ENCODE measurements at regions not wholly inside any gene's neighbourhood (a gene's known extent, or its start where the extent isn't known, plus 50 kb on each side); places are given as distances from the start of the nearest gene placed in this dataset.

DNA sequence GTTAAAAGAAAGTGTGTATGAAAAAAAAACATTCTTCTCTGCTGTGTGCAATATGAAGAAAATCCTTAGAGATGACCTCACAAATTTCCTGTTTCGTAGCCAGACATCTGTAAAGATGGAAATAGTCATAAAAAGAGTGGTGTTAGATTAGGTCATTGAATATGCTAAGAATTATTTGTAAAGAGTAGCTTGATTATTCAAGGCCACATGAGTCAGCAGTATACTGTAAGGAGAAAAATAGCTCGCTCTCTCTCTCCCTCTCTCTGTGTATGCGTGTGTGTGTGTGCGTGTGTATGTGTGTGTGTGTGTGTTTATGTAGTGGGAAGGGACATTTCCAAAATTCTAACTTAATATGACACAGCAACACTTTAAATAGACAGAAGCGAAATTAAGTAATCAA, 78.8 kb downstream of the PTCHD4 start:
- Mint-ChIP-seq H3K9me3 (peaks cover 7% of the 10 kb centered on the region), H3K27me3 (ENCODE audit: low read depth) (no peaks in the 10 kb centered on the region), H3K4me3 (no peak overlapping the region), H3K27ac (no peak overlapping the region), H3K4me1 (peaks cover 3% of the 10 kb centered on the region), H3K36me3 (no peaks in the 10 kb centered on the region)
- TF ChIP-seq, protein P1, sequence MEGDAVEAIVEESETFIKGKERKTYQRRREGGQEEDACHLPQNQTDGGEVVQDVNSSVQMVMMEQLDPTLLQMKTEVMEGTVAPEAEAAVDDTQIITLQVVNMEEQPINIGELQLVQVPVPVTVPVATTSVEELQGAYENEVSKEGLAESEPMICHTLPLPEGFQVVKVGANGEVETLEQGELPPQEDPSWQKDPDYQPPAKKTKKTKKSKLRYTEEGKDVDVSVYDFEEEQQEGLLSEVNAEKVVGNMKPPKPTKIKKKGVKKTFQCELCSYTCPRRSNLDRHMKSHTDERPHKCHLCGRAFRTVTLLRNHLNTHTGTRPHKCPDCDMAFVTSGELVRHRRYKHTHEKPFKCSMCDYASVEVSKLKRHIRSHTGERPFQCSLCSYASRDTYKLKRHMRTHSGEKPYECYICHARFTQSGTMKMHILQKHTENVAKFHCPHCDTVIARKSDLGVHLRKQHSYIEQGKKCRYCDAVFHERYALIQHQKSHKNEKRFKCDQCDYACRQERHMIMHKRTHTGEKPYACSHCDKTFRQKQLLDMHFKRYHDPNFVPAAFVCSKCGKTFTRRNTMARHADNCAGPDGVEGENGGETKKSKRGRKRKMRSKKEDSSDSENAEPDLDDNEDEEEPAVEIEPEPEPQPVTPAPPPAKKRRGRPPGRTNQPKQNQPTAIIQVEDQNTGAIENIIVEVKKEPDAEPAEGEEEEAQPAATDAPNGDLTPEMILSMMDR (IDR thresholded peaks at IDR 0.05; ENCODE audit: unreplicated experiment) = no peak
- no peak for DNase-seq (ENCODE audit: low spot score in 2 of 2, unreplicated experiment in 2 of 2)

DNA sequence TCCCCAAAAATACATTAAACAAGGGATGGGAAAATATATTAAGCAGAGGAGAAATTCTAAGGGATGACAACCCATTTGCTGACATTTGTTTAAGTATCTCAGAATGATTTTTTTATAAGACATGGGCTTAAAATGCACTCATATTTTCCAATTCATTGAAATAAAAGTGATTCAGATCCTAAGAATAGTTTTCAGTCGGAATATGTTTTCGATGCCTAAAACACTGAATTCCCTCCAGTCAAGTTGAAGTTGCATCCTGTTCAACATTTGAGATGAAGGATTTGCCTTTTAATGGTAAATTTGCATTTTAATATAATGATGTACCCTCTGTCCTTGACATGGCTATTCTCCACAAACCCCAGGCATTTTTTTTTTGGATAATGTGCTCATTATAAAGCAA, 79.3 kb downstream of the PTCHD4 start:
- no peak overlapping the region for H3K4me3 Mint-ChIP-seq
- no peaks in the 10 kb centered on the region for H3K36me3 Mint-ChIP-seq
- no peak overlapping the region for H3K27ac Mint-ChIP-seq
- TF ChIP-seq, protein P1 (IDR thresholded peaks at IDR 0.05; ENCODE audit: unreplicated experiment) = no peak
- no peak for DNase-seq (ENCODE audit: low spot score in 2 of 2, unreplicated experiment in 2 of 2)
- H3K9me3 Mint-ChIP-seq = peaks cover 7% of the 10 kb centered on the region
- H3K27me3 Mint-ChIP-seq (ENCODE audit: low read depth) = no peaks in the 10 kb centered on the region
- peaks cover 3% of the 10 kb centered on the region for H3K4me1 Mint-ChIP-seq

DNA sequence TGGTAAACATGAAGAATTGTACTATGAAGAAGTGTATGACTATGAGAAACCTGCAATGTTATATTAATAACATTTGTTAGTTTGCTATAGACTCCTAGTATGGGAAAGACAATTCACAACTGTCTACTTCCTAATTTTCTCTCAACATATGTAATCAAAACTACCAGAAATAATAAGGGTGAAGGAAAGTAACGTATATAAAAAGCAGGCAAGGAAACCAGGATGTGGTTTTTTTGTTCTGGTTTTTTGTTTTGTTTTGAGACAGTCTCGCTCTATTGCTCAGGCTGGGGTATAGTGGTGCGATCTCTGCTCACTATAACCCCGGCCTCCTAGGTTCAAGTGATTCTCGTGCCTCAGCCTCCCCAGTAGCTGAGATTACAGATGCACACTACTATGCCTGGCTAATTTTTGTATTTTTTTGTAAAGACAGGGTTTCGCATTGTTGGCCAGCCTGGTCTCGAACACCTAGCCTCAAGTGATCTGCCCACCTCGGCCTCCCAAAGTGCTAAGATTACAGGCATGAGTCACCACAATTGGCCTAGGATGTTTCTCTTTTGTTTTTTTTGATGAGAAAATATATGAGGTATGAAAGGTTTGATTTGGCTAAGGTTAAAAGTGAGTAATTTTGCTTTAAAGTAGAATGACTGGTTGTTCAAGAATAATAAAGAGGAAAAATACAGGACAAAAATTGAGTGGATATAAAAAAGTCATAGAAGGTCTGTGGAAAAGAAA, 83.1 kb downstream of the PTCHD4 start:
- no peak for DNase-seq (ENCODE audit: low spot score in 2 of 2, unreplicated experiment in 2 of 2)
- no peaks in the 10 kb centered on the region for H3K36me3 Mint-ChIP-seq
- no peak overlapping the region for H3K27ac Mint-ChIP-seq
- H3K9me3 Mint-ChIP-seq = no peaks in the 10 kb centered on the region
- no peak overlapping the region for H3K4me3 Mint-ChIP-seq
- no peaks in the 10 kb centered on the region for H3K27me3 Mint-ChIP-seq (ENCODE audit: low read depth)
- TF ChIP-seq, protein P1 (IDR thresholded peaks at IDR 0.05; ENCODE audit: unreplicated experiment) = no peak
- H3K4me1 Mint-ChIP-seq = peaks cover 3% of the 10 kb centered on the region

DNA sequence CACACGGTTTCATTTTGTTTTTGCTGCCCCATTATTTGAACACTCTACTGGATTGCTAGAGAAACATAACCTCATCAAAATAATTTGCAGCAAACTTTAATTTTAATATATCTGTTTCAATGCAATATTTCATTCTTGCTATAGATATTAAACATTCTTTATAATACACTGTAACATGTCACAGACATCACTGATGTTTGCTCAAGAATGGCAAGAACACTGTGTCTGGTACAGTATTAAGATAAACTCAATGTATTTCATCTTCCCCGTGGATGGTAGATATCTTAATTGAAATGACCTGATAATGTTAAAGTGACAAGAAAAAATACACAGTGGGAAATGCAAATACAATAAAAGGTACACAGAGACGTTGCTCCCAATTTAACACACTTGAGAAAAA, 86.0 kb downstream of the PTCHD4 start:
- Mint-ChIP-seq H3K27me3 (ENCODE audit: low read depth) (no peaks in the 10 kb centered on the region), H3K4me3 (no peak overlapping the region)

DNA sequence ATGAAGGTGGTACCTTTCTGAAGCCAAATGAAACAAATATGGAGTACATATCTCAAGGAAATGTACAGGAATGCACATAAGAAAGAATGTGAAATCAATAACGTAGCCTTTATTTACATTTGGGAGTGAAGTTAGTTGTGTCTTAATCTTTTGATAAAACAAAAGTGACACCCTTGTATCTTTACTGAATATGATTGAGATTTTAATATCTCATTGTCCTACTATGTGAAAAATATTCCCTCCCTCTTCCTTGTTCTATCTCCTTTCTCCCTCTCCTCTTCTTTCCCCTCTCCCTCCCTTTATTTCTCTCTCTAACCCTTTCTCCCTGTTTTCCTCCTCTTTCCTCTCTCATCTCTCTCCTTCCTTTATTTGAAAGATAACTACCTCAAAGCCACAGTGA, 89.1 kb downstream of the PTCHD4 start:
- peaks cover 7% of the 10 kb centered on the region for H3K9me3 Mint-ChIP-seq
- no peak for DNase-seq (ENCODE audit: low spot score in 2 of 2, unreplicated experiment in 2 of 2)
- no peaks in the 10 kb centered on the region for H3K4me1 Mint-ChIP-seq
- no peak overlapping the region for H3K4me3 Mint-ChIP-seq
- H3K27me3 Mint-ChIP-seq (ENCODE audit: low read depth) = no peaks in the 10 kb centered on the region
- TF ChIP-seq, protein P1 (IDR thresholded peaks at IDR 0.05; ENCODE audit: unreplicated experiment) = no peak
- no peaks in the 10 kb centered on the region for H3K36me3 Mint-ChIP-seq
- H3K27ac Mint-ChIP-seq = no peak overlapping the region

More for the DNA sequence above, 86.0 kb downstream of the PTCHD4 start:
- Mint-ChIP-seq H3K36me3 (no peaks in the 10 kb centered on the region), H3K27ac (no peak overlapping the region), H3K9me3 (no peaks in the 10 kb centered on the region), H3K4me1 (no peaks in the 10 kb centered on the region)
- no peak for DNase-seq (ENCODE audit: low spot score in 2 of 2, unreplicated experiment in 2 of 2)
- TF ChIP-seq, protein P1 (IDR thresholded peaks at IDR 0.05; ENCODE audit: unreplicated experiment) = no peak

All from mesothelial cell of epicardium (in vitro differentiated cells).